H1 (cell line): ENCODE measurements at regions not wholly inside any gene's neighbourhood (a gene's known extent, or its start where the extent isn't known, plus 50 kb on each side); places are given as distances from the start of the nearest gene placed in this dataset.

ENCODE experiments used
- CTCF ChIA-PET: fragments of 300-600 bp; sonication (Branson Sonifier 250); formaldehyde crosslinking; loops from one replicate; lab custom pipeline; 2021; ENCODE audit not compliant: partially characterized antibody; lab: Charles Lee
- POLR2A ChIA-PET: fragments of 300-600 bp; sonication (Branson Sonifier 250); formaldehyde crosslinking; loops from one replicate; lab custom pipeline; 2021; ENCODE audit warnings: inconsistent platforms; ENCODE audit not compliant: partially characterized antibody; lab: Charles Lee
- DNase-seq, 2 experiments: peaks; one replicate each; pipeline versions ENCODE4 v3.0.0 to v3.0.0-alpha.2; 2010 to 2022; ENCODE audit warnings: low spot score in 2 of 2, low read depth in 1 of 2, mixed read lengths in 1 of 2
- FAIRE-seq: peaks from 2 replicates; lab custom pipeline; 2011; peaks lifted over from hg19 to GRCh38; lab: Jason Lieb, UNC
- H2AFZ ChIP-seq: 2 replicates; pipeline ENCODE4 v1.8.1; 2012; ENCODE audit warnings: low read length, inconsistent platforms
- H2AK5ac ChIP-seq: 2 replicates; pipeline ENCODE4 v1.6.1; 2013; ENCODE audit warnings: low read depth, low read length
- H2BK120ac ChIP-seq: replicated peaks from 2 replicates; pipeline ENCODE3; 2013; ENCODE audit warnings: low read depth, low read length, inconsistent platforms
- H2BK12ac ChIP-seq: 2 replicates; pipeline ENCODE4 v1.6.1; 2013; ENCODE audit warnings: low read depth, low read length
- H2BK15ac ChIP-seq: 2 replicates; pipeline ENCODE4 v1.6.1; 2013; ENCODE audit warnings: low read length
- H2BK20ac ChIP-seq: 2 replicates; pipeline ENCODE4 v1.6.1; 2013; ENCODE audit warnings: low read length
- H2BK5ac ChIP-seq: 2 replicates; pipeline ENCODE4 v1.6.1; 2013; ENCODE audit warnings: low read depth, low read length
- H3K14ac ChIP-seq: 2 replicates; pipeline ENCODE4 v1.6.1; 2013; ENCODE audit warnings: inconsistent platforms; ENCODE audit not compliant: insufficient read length
- H3K18ac ChIP-seq: 2 replicates; pipeline ENCODE4 v1.6.1; 2013; ENCODE audit warnings: low read length; ENCODE audit errors: extremely low read depth
- H3K23ac ChIP-seq: 2 replicates; pipeline ENCODE4 v1.6.1; 2013; ENCODE audit warnings: inconsistent platforms; ENCODE audit not compliant: insufficient read length
- H3K23me2 ChIP-seq: 2 replicates; pipeline ENCODE4 v1.6.1; 2013; ENCODE audit warnings: low read depth, low read length
- H3K27ac ChIP-seq: 2 replicates; pipeline ENCODE4 v1.6.1; 2011; ENCODE audit warnings: low read depth, low read length, inconsistent platforms
- H3K27me3 ChIP-seq, 4 experiments: replicated peaks in 1 of 4; 1 replicate in 1 of 4; 2 replicates in 3 of 4; pipeline versions ENCODE4 v1.6.1 to v1.8.1; 2011 to 2013; ENCODE audit warnings: low read length in 3 of 4, mild to moderate bottlenecking in 3 of 4, inconsistent platforms in 2 of 4, mixed read lengths in 2 of 4, moderate library complexity in 1 of 4; ENCODE audit not compliant: control insufficient read depth in 3 of 4, insufficient read depth in 3 of 4; ENCODE audit errors: extremely low read depth in 1 of 4
- H3K36me3 ChIP-seq, 4 experiments: 2 replicates each; pipeline versions ENCODE4 v1.6.1 to v1.8.1; 2011 to 2013; ENCODE audit warnings: mild to moderate bottlenecking in 4 of 4, low read length in 3 of 4, moderate library complexity in 2 of 4, control low read depth in 1 of 4, inconsistent platforms in 1 of 4; ENCODE audit not compliant: insufficient read depth in 4 of 4, control insufficient read depth in 2 of 4
- H3K4ac ChIP-seq: replicated peaks from 2 replicates; pipeline ENCODE3; 2013; ENCODE audit warnings: low read length, low read depth, mixed read lengths, inconsistent platforms; ENCODE audit not compliant: insufficient read length
- H3K4me1 ChIP-seq, 4 experiments: replicated peaks in 1 of 4; 1 replicate in 1 of 4; 2 replicates in 3 of 4; pipeline versions ENCODE4 v1.6.1 to v1.8.1; 2011 to 2013; ENCODE audit warnings: low read length in 3 of 4, inconsistent platforms in 2 of 4, mixed read lengths in 1 of 4; ENCODE audit not compliant: insufficient read depth in 4 of 4, control insufficient read depth in 3 of 4
- H3K4me2 ChIP-seq, 2 experiments: 2 replicates each; pipeline versions ENCODE4 v1.6.1 to v1.8.1; 2011 to 2013; ENCODE audit warnings: low read depth in 2 of 2, low read length in 2 of 2, control low read depth in 1 of 2, inconsistent platforms in 1 of 2, mild to moderate bottlenecking in 1 of 2; ENCODE audit not compliant: insufficient read depth in 1 of 2
- H3K4me3 ChIP-seq, 4 experiments: fragments of 200-600, 300-600 bp in 1 of 4; sonication (generic), shearing (Covaris generic), sonication (Bioruptor Twin) in 1 of 4; 2 replicates each; pipeline versions ENCODE4 v1.5.1 to v1.8.1; 2011 to 2016; ENCODE audit warnings: low read length in 4 of 4, low read depth in 3 of 4, control low read depth in 2 of 4, inconsistent platforms in 2 of 4, mild to moderate bottlenecking in 2 of 4, mixed read lengths in 1 of 4, moderate library complexity in 1 of 4; ENCODE audit not compliant: insufficient read depth in 2 of 4; ENCODE audit errors: extremely low read depth in 1 of 4
- H3K56ac ChIP-seq: replicated peaks from 2 replicates; pipeline ENCODE3; 2013; ENCODE audit warnings: low read depth, mild to moderate bottlenecking, mixed read lengths, low read length, inconsistent platforms; ENCODE audit not compliant: insufficient read length
- H3K79me1 ChIP-seq: 2 replicates; pipeline ENCODE4 v1.6.1; 2013; ENCODE audit warnings: low read depth, low read length, control low read depth
- H3K79me2 ChIP-seq, 2 experiments: 2 replicates each; pipeline versions ENCODE4 v1.6.1 to v1.8.1; 2012 to 2013; ENCODE audit warnings: low read length in 2 of 2, mild to moderate bottlenecking in 2 of 2, inconsistent platforms in 1 of 2; ENCODE audit not compliant: insufficient read depth in 2 of 2, control insufficient read depth in 1 of 2
- H3K9ac ChIP-seq, 4 experiments: replicated peaks in 1 of 4; 1 replicate in 1 of 4; 2 replicates in 3 of 4; pipeline versions ENCODE4 v1.6.1 to v1.8.1; 2011 to 2013; ENCODE audit warnings: low read depth in 3 of 4, low read length in 3 of 4, control low read depth in 2 of 4, mild to moderate bottlenecking in 2 of 4, moderate library complexity in 2 of 4, inconsistent platforms in 1 of 4; ENCODE audit errors: extremely low read depth in 1 of 4
- H3K9me3 ChIP-seq, 2 experiments: 2 replicates each; pipeline versions ENCODE4 v1.6.1 to v1.8.1; 2012 to 2013; ENCODE audit warnings: mild to moderate bottlenecking in 2 of 2, moderate library complexity in 2 of 2, control low read depth in 1 of 2, inconsistent platforms in 1 of 2, low read depth in 1 of 2, low read length in 1 of 2, mixed read lengths in 1 of 2; ENCODE audit not compliant: insufficient read depth in 2 of 2
- H4K20me1 ChIP-seq, 2 experiments: replicated peaks in 1 of 2; 2 replicates each; pipeline versions ENCODE3 to v1.8.1; 2011 to 2013; ENCODE audit warnings: inconsistent platforms in 2 of 2, low read length in 2 of 2, mild to moderate bottlenecking in 1 of 2; ENCODE audit not compliant: insufficient read depth in 2 of 2, control insufficient read depth in 1 of 2
- H4K5ac ChIP-seq: 2 replicates; pipeline ENCODE4 v1.6.1; 2013; ENCODE audit warnings: low read length, low read depth, mixed read lengths, inconsistent platforms; ENCODE audit not compliant: insufficient read length
- H4K8ac ChIP-seq: 2 replicates; pipeline ENCODE4 v1.8.0; 2013; ENCODE audit warnings: mild to moderate bottlenecking, moderate library complexity, low read length, inconsistent platforms; ENCODE audit not compliant: insufficient read depth; ENCODE audit errors: extremely low read depth
- H4K91ac ChIP-seq: replicated peaks from 2 replicates; pipeline ENCODE3; 2013; ENCODE audit warnings: low read length, mixed read lengths, inconsistent platforms; ENCODE audit not compliant: insufficient read length
- BRCA1 ChIP-seq: IDR thresholded peaks from 2 replicates; pipeline ENCODE4 v1.6.1; 2012; ENCODE audit warnings: low read depth, low read length, improper control_type of control experiment
- CREB1 ChIP-seq: IDR thresholded peaks from 2 replicates; pipeline ENCODE4 v1.6.1; 2012; ENCODE audit warnings: inconsistent platforms
- CTBP2 ChIP-seq: IDR thresholded peaks from 2 replicates; pipeline ENCODE4 v1.7.0; 2011; ENCODE audit warnings: borderline replicate concordance, mild to moderate bottlenecking, moderate library complexity, mixed read lengths, low read length; ENCODE audit not compliant: insufficient read depth, insufficient read length
- EZH2 ChIP-seq: fragments of 200-600 bp; sonication (generic); IDR thresholded peaks from 2 replicates; pipeline ENCODE4 v1.7.1; 2012; ENCODE audit warnings: low read depth, mild to moderate bottlenecking, moderate library complexity, low read length, inconsistent platforms; ENCODE audit not compliant: severe bottlenecking
- FOSL1 ChIP-seq: IDR thresholded peaks from 2 replicates; pipeline ENCODE4 v1.6.1; 2011; ENCODE audit warnings: mild to moderate bottlenecking, low read depth, low read length, moderate library complexity; ENCODE audit not compliant: insufficient read depth
- JUND ChIP-seq: IDR thresholded peaks from 2 replicates; pipeline ENCODE4 v1.6.1; 2011; ENCODE audit warnings: mild to moderate bottlenecking, improper control_type of control experiment, low read length
- NANOG ChIP-seq: IDR thresholded peaks from 2 replicates; pipeline ENCODE4 v1.6.1; 2011; ENCODE audit warnings: low read length, low read depth, mild to moderate bottlenecking, inconsistent platforms; ENCODE audit not compliant: insufficient read depth, poor library complexity, severe bottlenecking
- POLR2AphosphoS5 ChIP-seq: IDR thresholded peaks from 2 replicates; pipeline ENCODE4 v1.6.1; 2011; ENCODE audit warnings: low read depth, low read length
- POU5F1 ChIP-seq: IDR thresholded peaks from 2 replicates; pipeline ENCODE4 v1.6.1; 2011; ENCODE audit warnings: low read depth, mild to moderate bottlenecking, low read length, moderate library complexity
- TEAD4 ChIP-seq: IDR thresholded peaks from 2 replicates; pipeline ENCODE4 v1.6.1; 2012; ENCODE audit warnings: low read depth, low read length, inconsistent platforms, mixed read lengths
- WGBS, 2 experiments: shearing (Covaris generic) in 1 of 2; methylation state at CpG; one replicate each; pipeline versions ENCODE4 v1.1.6 to v1.1.7; 2013 to 2015; ENCODE audit warnings: low lambda C conversion rate in 2 of 2, mixed read lengths in 2 of 2, inconsistent platforms in 1 of 2, low coverage in 1 of 2, missing lambda C conversion rate in 1 of 2; ENCODE audit not compliant: insufficient replicate concordance in 2 of 2, insufficient coverage in 1 of 2, insufficient read length in 1 of 2; ENCODE audit errors: extremely low coverage in 1 of 2, missing lambda C conversion rate in 1 of 2; 5-methylcytosine and 5-hydroxymethylcytosine counted together

- Histone ChIP-seq H4K20me1 (no peaks in the 10 kb centered on the region), H3K36me3 (no peaks in the 10 kb centered on the region), H2BK120ac (no peak overlapping the region), H3K79me2 (no peaks in the 10 kb centered on the region), H2BK12ac (no peak overlapping the region), H2BK15ac (no peak overlapping the region), H3K4me3 (no peak overlapping the region), H2AFZ (no peak overlapping the region), H3K79me1 (no peaks in the 10 kb centered on the region), H3K9ac (no peak overlapping the region), H3K27me3 (no peaks in the 10 kb centered on the region), H2AK5ac (no peak overlapping the region), H3K56ac (no peak overlapping the region), H3K23me2 (no peaks in the 10 kb centered on the region; the same call in 1 of the 2 replicates), H2BK5ac (no peak overlapping the region), H4K5ac (no peak overlapping the region), H3K4me1 (no peaks in the 10 kb centered on the region), H2BK20ac (no peak overlapping the region), H4K8ac (no peak overlapping the region), H4K91ac (no peak overlapping the region), H3K18ac (no peak overlapping the region), H3K23ac (no peak overlapping the region), H3K9me3 (no peaks in the 10 kb centered on the region), H3K4me2 (no peak overlapping the region), H3K4ac (no peak overlapping the region), H3K14ac (no peak overlapping the region), H3K27ac (no peak overlapping the region)
- WGBS, 2 experiments: 91% methylated on average over 1 of the region's 1 CpG; no CpG with 5 or more reads in 1 of the 2 experiments
- FAIRE-seq: no peak
- CTCF ChIA-PET: no interaction called here
- POLR2A ChIA-PET: no interaction called here
- no peak for DNase-seq
- TF ChIP-seq CREB1 (no peak), POLR2AphosphoS5 (no peak), TEAD4 (no peak), NANOG (no peak), EZH2 (no peak), FOSL1 (no peak), CTBP2 (no peak), POU5F1 (no peak), BRCA1 (no peak), JUND (no peak)
Observed at GRCh38 chr13:79992111-79992510, 348.8 kb downstream of the SPRY2 start.
